Medulla oblongata (tissue), 1 donor: ENCODE measurements at regions not wholly inside any gene's neighbourhood (a gene's known extent, or its start where the extent isn't known, plus 50 kb on each side); places are given as distances from the start of the nearest gene placed in this dataset.

Experiments used
- DNase-seq: peaks from one replicate; pipeline ENCODE4 v3.0.0-alpha.2; 2015; ENCODE audit errors: extremely low spot score

DNA sequence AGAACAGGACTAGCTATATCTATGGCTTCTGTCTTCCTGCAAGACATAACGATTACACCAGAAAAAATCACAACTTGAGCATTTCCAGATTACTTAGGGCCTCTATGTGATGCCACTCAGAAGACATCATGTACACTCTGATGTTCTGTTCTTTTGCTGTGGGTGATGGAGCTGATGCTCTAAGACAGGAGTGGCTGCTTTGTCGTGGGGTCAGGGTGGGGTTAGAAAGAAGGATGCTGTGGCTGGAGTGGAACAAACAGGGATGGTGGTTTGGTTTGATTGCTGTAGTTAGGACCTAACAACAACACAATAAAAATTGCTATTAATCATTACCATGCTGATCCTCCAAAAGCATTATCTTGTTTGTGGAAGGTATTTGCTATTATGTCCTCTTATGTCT lies 120.3 kb upstream of the ARHGAP20 start:
- no peak for DNase-seq

DNA sequence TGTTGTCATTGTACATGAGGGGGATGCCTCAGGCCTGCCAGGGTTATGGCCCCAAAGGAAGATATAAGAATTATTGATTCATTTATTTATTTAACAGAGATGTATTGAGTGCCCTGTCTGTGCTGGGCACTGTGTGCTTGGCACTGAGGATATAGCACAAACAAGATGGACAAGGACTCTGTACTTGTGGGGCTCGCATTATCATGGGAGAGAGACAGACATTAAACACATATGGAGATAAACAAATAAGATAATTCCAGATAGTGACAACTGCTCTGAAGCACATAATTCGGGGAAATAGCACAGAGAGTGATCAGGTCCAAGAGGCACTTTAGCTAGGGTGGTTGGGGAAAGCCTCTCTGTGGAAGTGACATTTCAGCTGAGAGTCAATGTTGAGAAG lies 119.8 kb upstream of the ARHGAP20 start:
- no peak for DNase-seq

DNA sequence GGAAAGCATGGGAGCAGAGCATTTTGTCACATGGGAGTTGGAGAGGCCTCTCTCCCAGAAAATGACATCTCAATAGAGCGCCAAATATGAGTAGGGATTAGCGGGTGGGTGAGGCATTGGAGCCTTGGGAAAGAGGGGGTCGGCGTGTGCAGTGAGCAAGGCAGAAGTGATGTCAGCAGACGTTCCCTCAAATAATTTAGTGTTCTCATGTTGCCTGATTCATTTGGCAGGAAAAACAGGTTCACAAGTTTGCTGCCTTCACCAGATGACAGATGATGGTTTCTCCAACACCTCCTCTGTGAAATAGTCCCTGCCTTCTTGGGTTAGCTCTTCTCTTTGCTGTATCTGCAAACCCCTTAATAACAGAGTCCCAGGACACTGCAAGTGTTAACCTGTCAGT lies 118.5 kb upstream of the ARHGAP20 start:
- DNase-seq: no peak

DNA sequence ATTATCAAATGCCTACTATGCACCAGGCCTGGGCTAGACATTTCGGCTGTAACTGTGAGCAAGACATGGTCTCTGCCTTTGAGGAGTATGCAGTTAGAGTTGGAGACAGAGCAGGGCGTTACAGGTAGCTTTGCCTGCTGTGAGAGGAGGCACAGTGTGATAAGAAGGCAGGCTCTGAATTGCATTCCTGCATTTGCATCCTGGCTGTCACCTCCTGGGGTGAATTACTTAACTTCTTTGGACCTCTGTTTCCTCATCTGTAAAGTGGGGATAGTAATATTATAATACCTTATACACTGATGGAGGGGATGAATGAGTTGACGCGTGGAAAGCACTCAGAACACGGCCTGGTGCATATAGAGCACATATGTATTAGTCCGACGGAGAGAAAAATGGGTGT lies 118.1 kb upstream of the ARHGAP20 start:
- no peak for DNase-seq

DNA sequence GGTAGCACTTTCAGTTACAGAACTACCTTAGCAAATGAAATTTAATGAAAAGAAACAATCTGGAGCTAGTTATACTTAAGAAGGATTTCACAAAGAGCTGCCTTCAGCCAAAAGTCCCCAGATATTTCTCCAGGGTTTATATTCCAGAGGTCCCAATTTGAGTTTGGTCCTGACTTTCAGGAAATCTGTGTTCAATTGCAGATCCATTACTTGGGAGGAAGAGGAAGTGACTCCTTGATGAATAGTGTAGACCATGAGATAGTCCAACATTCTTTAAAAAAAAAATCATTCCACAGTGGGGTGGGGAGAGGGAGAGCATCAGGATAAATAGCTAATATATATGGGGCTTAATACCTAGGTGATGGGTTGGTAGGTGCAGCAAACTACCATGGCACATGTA lies 117.6 kb upstream of the ARHGAP20 start:
- DNase-seq: no peak

DNA sequence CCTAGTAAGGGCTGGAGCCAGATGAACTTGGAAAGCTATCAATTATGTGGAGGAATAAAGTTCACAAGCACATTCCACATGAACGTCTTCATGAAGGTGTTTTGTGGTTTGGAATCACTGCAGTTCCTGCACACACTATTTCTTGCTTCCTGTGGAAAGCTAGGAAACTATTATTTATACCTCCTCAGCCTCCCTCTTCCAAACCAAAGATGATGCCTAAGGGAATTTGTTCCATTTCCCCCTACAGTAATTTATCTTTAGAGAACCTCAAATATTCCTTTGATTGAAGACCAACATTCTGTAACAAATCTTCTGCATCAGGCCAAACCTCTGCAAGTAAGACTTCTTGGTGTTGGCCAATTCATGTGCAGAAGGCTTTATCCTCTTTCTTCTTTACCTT lies 115.8 kb upstream of the ARHGAP20 start:
- no peak for DNase-seq

DNA sequence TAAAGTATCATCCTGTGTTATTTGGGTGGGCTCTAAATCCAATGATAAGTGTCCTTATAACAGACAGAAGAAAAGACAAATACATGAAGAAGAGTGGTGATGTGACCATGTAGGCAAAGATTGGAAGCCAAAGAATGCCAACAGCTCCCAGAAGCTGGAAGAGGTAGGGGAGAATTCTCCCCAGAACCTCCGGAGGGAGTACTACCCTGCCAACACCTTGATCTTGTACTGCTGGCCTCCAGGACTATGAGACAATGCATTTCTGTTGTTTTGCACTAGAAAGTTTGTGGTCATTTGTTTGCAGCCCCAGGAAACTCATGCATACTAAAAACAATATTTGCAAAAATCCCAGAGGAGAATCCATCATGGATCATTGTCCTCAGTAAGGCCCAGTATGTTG lies 115.0 kb upstream of the ARHGAP20 start:
- no peak for DNase-seq

DNA sequence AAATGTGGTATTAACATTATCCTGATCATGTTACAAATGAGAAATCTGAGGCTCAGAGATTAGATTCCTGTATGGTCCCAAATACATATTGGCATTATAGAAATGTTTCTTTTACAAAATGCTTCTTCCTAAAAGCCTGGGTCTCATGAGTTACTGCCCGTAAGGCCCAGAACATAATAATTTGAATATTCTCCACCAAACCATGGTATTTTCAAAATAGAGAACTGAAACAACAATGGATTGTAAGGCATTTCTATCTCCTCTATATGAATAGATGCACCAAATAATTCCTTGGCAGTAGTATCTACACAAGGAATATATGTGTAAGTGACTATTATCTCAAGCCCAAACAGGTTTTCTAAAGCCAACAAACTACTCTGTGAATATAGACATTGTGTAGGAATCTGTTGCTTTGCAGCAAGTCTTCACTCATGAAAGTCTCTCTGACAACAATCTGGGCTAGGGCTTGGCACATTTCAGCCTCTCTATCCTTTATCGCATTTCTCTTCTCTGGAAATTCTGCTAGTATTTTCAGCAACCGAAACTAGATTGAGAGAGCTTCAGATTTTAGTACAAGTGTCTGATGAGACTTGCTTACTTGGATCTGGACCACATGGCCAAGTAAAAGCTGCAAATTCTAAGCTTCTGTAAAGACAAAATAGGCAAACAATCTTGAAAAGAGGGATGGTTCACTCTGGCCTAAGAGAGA lies 112.8 kb upstream of the ARHGAP20 start:
- DNase-seq: no peak

DNA sequence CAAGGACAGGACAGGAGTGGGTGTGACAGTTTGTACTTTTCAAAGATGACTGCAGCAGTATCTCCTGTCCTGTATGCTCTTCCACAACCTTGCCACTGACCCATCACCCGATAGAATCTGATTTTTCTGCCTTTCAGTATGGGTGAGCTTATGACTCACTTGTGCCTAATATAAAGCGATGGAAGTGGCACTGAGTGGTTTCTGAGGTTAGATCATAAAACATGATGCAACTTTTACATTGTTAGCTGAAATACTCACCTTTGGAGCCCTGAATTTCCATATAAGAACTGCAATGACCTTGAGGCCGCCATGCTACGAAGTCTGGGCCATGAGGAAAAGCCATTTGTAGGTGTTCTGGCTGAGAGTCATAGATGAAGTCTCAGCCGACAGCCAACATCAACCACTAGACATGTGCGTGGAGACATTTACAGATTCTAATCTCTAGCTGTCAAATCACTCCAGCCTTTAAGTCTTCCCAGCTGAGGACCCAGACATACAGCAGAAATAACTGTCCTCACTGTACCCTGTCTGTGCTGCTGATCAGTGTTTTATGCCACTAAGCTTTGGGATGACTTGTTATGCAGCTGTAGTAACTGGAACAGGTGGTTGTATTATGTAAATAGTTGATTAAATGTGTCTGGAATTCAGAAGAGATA lies 105.9 kb upstream of the ARHGAP20 start:
- no peak for DNase-seq

DNA sequence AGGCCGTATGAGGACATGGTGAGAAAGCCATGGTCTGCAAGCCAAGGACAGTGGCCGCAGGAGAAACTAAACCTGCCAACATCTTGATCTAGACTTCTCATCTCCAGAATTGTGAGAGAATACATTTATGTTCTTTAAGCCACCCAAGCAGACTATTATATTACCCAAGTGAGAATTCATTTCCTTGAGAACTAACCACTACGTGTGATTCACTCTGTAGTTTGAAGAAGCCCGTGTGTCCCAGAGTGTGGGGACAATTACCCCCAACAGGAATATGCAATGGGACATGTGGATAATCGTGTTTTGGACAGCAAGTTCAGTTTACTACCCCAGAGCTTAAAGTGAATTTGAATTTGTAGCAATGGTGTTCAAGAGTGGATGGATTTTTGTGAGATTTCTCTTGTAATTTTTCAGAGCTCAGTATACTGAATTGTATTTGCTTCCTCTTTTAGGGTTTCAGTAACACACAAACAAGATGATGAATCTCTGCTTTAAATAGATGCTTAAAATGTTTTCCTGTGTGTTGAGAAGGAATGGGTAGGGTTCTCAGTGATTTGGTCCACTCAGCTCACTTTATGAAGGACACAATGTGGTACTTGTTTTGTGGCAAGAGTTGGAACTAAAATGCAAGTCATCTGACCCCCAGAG lies 100.0 kb upstream of the ARHGAP20 start:
- DNase-seq: peak; percentile 11

DNA sequence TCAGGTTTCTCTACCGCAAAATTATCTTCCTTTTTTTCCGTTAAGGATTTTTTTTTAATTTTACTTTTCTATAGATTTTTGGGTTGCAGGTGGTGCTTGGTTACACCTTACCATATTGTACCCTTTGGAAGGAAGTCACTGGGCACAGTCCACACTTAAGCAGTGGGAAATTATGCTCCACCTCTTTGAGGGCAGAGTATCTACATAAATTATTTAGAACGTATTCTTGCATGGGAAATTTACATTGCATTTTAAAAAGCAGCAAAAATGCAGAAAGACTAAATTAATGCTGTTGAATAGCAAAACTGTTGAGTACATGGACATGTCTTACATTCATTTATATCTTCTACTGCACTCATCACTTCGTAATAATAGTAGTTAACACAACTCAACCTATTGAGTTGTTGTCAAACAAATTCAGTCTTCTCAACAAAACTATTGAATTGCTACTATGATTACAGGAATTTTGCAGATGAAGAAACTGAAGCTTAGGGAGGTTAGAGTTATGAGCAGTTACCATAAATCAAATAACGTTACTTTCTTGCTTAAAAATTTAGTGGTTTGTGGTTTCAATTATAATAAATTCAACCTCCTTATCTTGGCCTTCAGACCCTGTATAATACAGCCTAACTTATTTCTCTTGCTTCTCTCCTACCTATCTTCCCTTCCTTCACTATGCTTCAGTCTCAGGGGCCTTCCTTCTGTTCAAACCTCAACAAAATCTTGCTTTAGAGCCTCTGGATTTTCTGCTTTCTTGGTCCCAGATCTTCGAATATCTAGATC lies 97.4 kb upstream of the ARHGAP20 start:
- DNase-seq: no peak

DNA sequence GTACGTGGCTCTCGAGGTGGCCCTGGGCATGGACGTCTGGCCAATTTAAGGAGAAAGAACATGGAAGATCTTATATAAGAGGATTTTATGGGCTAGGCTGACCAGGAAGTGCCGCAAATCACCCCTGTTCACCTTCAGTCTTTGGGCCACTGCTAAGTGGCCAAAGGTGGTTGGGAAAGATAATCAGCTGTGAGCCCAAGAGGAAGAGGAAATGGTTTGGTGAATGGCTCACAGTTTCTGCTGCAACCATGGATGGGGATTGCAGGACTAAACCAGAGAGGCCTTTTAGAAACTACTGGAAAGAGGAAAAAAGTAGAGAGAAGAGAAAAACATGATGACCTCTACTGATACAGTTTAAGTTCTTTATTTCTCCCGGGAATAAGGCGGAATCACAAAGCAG lies 96.0 kb upstream of the ARHGAP20 start:
- no peak for DNase-seq

DNA sequence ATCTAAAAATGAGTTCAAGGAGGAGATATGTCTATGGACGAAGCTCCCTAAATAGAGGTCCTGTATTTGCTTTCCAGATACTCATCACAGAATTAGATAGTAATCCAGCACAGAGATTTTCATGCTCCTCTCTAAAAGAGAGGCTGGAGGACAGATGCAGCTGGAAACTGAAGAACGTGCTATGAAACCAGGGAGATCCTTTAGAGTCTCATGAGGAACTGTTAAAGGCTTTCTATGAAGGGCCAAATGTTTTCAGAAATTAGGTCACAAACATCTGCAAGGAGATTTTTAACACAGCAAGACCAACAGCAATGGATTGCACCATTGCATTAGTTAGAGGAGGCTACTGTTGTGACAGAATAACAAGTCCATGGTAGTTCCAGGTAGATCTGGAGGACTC lies 95.6 kb upstream of the ARHGAP20 start:
- DNase-seq: no peak

DNA sequence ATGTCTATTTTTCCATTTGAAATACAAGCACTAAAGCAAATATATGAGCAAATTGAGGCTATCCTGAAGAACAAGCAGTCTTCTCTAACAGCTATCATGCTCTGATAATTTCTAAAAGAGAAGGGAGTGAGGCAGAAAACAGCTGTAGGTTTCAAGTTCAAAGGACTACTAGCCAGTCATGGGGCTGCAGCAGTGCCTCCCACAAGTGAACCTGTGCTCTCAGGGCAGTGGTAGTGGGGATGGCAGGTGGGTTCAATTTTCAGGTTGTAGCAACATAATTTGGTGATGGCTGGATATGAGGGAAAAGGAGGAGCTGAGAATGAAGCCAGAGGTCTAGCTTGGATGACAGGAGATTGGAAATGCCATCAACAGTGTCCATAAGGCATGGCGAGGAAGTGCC lies 93.5 kb upstream of the ARHGAP20 start:
- DNase-seq: no peak

DNA sequence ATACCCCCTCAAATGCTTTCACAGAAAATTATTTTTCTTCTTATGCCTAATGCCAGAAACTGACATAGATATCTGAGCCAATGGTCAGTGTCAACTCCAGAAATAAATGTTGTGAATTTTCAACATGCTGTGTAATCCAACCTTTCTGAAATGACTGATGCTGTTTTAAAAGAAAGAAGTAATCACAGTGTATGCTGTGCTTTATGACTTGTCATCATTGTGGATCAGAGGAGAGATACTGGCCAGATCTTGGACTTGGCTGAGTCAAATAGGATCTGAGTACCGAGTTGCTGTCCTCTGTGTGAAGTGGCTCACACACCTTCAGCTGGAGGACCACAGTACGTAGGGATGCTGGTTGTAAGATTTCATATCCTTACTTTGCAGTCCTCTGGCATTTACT lies 89.9 kb upstream of the ARHGAP20 start:
- no peak for DNase-seq

DNA sequence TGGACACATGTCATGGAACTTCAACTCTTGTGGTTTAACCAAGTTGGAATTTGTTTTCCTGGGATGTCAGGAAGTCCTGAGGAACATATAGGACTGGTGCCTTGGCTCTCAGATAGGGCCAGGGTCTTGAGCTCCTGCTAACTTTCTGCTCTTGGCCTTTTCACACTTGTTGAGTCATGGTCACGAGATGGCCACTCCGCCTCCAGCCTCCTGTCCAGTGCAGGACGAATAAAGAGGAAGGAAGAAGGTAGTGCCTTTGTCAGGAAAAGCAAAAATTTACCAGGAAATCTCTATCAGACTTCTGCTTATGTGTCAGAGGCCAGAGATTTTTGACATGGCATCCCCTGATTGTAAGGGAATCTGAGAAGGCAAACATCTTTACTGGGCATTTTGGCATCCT lies 89.1 kb upstream of the ARHGAP20 start:
- DNase-seq: no peak

DNA sequence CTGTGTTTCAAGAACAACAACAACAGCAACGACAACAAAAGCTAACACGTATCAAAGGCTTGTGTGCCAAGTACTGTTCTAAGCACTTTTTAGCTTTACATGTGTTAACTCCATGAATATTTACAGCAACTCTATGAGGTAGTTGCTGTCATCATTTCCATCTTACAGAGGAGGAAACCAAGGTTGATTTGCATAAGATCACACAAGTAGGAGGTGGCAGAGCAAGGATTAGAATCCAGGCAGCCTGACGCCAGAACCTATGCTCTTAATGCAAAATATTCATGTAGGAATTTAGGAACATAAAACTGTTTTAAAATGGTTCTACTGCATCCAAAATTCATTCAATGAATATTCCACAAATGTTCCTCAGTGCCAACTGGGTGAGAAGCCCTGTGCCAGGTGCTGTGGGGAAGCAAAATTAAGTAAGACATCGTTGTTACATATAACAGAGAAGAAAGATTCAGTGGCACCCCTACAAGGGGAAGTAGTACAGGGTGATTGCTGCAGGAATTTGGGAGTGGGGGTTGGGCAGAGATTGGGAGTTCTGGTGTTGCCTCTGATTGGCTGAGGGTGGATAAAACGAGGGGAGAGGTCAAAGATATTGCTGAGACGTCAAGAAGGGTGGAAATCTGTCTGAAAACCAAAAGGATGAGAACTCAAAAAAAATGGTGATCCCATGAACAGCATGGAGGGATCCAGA lies 86.1 kb upstream of the ARHGAP20 start:
- no peak for DNase-seq

DNA sequence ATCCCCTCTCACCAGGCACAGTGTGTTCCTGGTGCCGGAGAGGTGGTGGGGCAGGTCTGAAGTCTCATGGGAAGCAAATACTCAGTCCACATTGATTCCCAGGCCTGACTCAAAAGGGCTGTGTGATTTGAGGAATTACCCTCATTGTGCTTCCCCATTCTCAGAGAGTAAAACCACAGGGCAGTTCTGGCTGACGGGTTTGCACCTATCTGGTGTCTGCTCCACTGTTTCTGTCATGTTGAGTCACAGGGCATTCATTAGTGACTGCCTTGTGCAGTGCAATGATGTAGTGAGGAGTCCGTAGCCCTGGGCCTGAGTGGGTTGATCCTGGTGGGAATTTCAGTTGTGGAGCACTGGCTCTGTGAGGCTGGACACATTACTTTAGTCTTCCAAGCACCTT lies 85.2 kb upstream of the ARHGAP20 start:
- DNase-seq: peak; percentile 53

DNA sequence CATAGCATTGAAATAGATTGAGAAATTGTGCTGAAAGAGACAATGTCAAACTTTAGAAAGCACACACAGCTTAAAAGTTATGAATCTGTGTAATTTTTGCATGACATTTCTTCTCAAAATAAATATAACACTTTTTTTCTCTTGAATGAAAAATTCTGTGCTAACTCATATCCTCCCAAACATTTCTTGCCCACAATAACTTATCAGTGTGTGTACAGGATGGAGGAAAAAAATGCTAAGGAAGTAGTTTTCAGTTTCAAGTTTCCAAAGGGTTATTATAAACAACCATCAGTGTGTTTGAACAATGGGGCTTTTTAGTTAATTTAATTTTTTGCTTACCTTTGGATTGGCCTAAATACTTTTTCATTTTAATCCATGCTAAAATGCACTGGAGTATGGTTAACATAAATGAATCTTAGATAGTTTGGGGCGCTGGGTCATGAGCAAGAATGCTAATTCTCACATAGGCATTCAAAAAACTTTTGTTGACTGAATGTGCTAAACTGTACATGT lies 82.9 kb upstream of the ARHGAP20 start:
- no peak for DNase-seq

DNA sequence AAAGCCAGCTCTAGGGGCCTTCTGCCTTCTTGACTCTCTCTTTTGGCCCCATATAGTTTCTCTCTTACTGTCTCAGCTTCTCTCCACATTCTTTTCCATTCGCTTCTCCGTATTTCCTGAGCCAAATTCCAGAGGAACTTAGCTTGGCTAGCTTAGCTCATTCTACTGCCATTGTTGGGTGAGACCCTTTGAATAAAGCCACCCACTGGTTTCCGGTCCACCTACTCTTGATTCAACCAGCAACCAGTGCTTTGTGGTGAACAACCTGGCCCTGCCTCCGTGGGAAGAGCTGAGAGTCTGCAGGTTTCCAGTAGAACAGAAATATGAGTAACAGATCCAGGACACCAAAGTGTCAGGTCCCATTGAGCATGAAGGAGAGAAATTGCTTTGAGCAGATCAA lies 81.3 kb upstream of the ARHGAP20 start:
- no peak for DNase-seq

DNA sequence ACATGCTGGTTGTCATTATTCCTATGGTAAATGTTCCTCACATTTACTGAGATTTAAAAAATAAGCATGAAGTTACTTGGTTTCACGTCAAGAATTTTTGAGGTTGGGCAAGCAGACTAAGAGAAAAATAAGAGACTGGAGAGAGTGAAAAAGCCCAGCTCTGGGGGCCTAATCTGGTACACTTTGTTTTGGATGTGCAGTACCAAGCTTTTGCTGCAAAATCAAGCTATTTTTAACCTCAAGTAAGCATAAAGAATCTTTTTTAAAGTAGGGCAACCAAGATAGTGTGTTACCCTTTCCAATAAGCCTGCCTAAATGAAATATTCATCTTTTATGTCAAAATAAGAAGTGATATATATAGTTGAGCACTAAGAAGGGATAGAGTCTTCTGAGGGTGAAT lies 79.4 kb upstream of the ARHGAP20 start:
- DNase-seq: no peak

DNA sequence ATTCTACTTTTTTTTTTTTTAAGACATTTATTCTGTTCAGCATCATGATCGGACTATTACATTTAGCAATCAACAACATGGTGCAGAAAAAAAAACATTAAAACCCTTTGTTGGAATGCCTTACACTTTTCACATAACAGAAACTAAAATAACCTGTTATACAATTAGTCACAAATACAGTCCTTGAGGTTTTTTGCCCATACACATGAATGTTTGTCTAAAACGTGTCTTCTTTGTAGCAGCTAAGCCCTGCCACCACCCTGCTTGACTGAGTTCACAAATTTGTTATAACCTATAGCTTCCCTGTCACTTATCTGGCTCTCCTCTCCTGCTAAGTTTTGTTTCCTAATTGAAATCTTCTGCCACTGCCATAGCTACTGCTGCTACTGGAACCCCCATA lies 75.4 kb upstream of the ARHGAP20 start:
- DNase-seq: no peak
